RWPE1 (cell line): ENCODE measurements at regions not wholly inside any gene's neighbourhood (a gene's known extent, or its start where the extent isn't known, plus 50 kb on each side); places are given as distances from the start of the nearest gene placed in this dataset.
A peak's percentile ranks its signal among the peaks of the same experiment; 100 is the strongest.

Source experiments
- CTCF ChIA-PET: fragments of 350-600 bp; sonication (Branson Sonifier 250); formaldehyde crosslinking; extraction: SDS; loops from one replicate; lab custom pipeline; 2021; lab: Yijun Ruan, JAX
- POLR2A ChIA-PET: fragments of 400-600 bp; formaldehyde crosslinking; extraction: SDS; loops from one replicate; lab custom pipeline; 2020; ENCODE audit warnings: antibody characterized with exemption; ENCODE audit not compliant: low non-redundant PET; lab: Yijun Ruan, JAX
- DNase-seq: peaks from one replicate; pipeline ENCODE4 v3.0.0; 2012; ENCODE audit warnings: low spot score
- H3K27ac ChIP-seq: fragments of 450-650 bp; 2 replicates; pipeline ENCODE4 v1.5.1; 2017
- CTCF ChIP-seq: fragments of 450-650 bp; conservative IDR thresholded peaks from 2 replicates; pipeline ENCODE4 v1.5.1; 2017; ENCODE audit warnings: low read depth, mild to moderate bottlenecking

DNA sequence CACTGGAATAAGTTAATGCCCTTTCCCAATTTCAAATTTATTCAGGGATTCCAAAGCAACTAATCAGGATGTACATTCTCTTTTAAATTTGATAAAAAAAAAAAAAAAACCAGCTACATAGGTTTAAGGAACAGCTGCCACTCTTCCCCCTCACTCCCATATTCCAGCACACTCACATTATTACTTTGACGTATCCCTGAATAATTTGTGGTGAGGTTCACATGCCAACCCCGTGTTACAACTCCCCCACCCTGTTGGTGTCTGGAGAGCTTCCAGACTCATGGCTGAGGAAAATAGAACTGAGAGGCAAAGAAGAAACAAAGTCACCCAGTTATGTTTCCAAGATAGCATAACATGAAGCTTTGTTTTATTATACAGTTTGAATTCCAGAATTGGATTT is 300.5 kb upstream of the MME start:
- peak; percentile 29 for DNase-seq
- POLR2A ChIA-PET, result no interaction called here
- CTCF ChIA-PET, result no interaction called here
- H3K27ac ChIP-seq, result no peak overlapping the region
- TF ChIP-seq CTCF, result no peak

DNA sequence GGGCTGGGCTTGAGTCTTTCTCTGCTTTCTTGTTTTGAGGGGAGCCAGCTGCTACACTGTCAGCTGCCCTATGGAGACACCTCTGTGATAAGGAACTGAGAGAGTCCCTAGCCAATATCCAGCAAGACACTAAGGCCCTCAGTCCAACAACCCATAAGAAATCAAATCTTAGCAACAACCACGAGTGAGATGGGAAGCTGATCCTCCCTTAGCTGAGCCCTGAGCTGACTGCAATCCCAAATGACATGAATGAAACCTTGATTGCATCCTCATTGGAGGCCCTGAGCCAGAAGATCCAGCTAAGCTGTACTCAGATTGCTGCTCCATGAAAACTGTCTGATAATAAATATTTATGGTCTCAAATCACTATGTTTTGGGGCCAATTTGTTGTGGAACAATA is 302.1 kb upstream of the MME start:
- ChIA-PET CTCF (no interaction called here), POLR2A (no interaction called here)
- no peak for TF ChIP-seq CTCF
- DNase-seq, result no peak
- no peak overlapping the region for H3K27ac ChIP-seq

- POLR2A ChIA-PET, result no interaction called here
- no peak overlapping the region for H3K27ac ChIP-seq
- no peak for TF ChIP-seq CTCF
- no peak for DNase-seq
- CTCF ChIA-PET, result interaction anchor here (0.6 kb wide), 2 partner anchors 546 to 932 kb away, joined by 3 read pairs; no protein-coding TSS in a partner anchor
These were observed 303.4 kb upstream of the MME start for GRCh38 chr3:154776549-154777225.

GRCh38 chr3:154775821-154776548 is 304.1 kb upstream of the MME start:
- DNase-seq, result no peak
- no peak for TF ChIP-seq CTCF
- H3K27ac ChIP-seq, result no peak overlapping the region
- POLR2A ChIA-PET, result no interaction called here
- CTCF ChIA-PET, result interaction anchor here (0.6 kb wide), 1 partner anchor 932 kb away, joined by 3 read pairs; no protein-coding TSS in a partner anchor

- TF ChIP-seq CTCF, result no peak
- no peak for DNase-seq
- POLR2A ChIA-PET, result no interaction called here
- H3K27ac ChIP-seq, result no peak overlapping the region
- CTCF ChIA-PET, result no interaction called here
These were observed 313.2 kb upstream of the MME start for GRCh38 chr3:154766765-154767503.

- H3K27ac ChIP-seq, result no peak overlapping the region
- CTCF ChIA-PET, result no interaction called here
- DNase-seq, result no peak
- TF ChIP-seq CTCF, result no peak
- POLR2A ChIA-PET, result no interaction called here
These were observed 315.1 kb upstream of the MME start for GRCh38 chr3:154764856-154765640.
